GM12864 (cell line): ENCODE measurements at regions not wholly inside any gene's neighbourhood (a gene's known extent, or its start where the extent isn't known, plus 50 kb on each side); places are given as distances from the start of the nearest gene placed in this dataset.

Experiments
- DNase-seq: peaks from one replicate; pipeline ENCODE4 v3.0.0-alpha.2; 2011; ENCODE audit warnings: low read depth
- H3K4me3 ChIP-seq: 2 replicates; pipeline ENCODE4 v1.5.1; 2011; ENCODE audit warnings: mild to moderate bottlenecking, low read depth, low read length, control low read depth
- TF ChIP-seq, protein P1 (sequence below): IDR thresholded peaks from 2 replicates; pipeline ENCODE4 v1.5.1; 2011; ENCODE audit warnings: low read depth, mild to moderate bottlenecking, moderate library complexity, low read length, control low read depth, inconsistent platforms; ENCODE audit errors: missing control alignments

GRCh38 chr12:5192726-5193125 is 149.0 kb downstream of the KCNA5 start:
- no peak for DNase-seq
- H3K4me3 ChIP-seq: no peak overlapping the region
- TF ChIP-seq, protein P1, sequence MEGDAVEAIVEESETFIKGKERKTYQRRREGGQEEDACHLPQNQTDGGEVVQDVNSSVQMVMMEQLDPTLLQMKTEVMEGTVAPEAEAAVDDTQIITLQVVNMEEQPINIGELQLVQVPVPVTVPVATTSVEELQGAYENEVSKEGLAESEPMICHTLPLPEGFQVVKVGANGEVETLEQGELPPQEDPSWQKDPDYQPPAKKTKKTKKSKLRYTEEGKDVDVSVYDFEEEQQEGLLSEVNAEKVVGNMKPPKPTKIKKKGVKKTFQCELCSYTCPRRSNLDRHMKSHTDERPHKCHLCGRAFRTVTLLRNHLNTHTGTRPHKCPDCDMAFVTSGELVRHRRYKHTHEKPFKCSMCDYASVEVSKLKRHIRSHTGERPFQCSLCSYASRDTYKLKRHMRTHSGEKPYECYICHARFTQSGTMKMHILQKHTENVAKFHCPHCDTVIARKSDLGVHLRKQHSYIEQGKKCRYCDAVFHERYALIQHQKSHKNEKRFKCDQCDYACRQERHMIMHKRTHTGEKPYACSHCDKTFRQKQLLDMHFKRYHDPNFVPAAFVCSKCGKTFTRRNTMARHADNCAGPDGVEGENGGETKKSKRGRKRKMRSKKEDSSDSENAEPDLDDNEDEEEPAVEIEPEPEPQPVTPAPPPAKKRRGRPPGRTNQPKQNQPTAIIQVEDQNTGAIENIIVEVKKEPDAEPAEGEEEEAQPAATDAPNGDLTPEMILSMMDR: no peak

DNA sequence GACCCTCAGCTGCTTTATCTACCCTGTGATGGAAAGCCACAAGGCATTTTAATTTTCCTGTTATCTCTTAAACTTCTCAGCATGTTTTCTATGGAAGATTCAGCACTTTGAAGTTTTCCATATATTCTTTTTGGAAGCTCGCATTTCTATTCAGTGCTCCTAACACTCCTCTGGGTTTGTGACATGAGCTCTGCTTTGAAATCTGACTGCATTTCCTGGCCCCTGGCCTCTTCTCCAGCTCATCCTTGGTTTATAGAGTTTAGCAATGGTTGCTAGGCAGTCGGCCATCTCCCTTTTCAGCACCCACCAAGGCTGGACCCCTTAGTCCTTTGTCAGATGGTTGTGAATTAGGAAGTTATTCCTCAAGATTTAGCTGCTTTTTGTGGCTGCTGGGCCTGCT is 150.6 kb downstream of the KCNA5 start:
- DNase-seq: no peak
- TF ChIP-seq, protein P1: no peak
- H3K4me3 ChIP-seq: no peak overlapping the region

- no peak for DNase-seq
- H3K4me3 ChIP-seq: no peak overlapping the region
- TF ChIP-seq, protein P1: no peak
These were observed 151.6 kb downstream of the KCNA5 start for GRCh38 chr12:5195244-5195643.

DNA sequence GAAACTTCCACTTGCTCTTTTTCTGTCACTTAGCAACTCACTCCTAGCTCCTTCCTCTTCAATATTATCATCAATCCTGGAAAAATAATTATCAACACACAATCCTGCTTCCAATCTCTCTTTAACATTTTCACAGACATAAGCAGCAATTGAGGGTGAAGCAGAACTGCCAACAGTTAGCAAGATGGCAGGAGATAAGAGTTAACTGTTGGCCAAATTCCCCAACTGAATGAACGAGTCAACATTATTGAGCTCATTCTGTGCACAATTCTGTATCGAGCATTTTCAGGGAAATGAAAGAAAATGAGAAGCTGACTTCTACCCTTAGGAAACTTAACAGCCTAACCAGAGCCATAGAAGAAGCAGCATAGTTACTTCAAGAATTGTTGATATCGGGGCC is 152.0 kb downstream of the KCNA5 start:
- TF ChIP-seq, protein P1: no peak
- H3K4me3 ChIP-seq: no peak overlapping the region
- DNase-seq: no peak

DNA sequence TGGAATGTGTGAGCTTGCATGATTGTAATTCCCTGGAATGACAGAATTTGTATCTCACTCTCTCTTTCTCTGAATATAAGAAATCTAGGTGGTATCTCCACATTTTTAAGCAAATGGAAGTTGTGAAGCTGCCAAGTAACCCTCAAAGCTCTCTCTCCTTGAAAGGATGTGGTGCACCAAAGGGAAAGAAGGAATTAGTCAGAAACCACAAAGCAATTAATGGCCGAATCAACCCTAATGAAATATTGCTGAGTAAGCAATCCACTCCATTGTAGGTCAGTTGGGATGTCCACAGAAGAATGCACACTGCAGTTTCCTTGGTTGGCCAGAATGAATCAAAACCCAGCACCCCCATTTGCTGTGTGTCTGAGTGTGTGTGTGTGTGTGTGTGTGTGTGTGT is 153.5 kb downstream of the KCNA5 start:
- no peak overlapping the region for H3K4me3 ChIP-seq
- TF ChIP-seq, protein P1: no peak
- no peak for DNase-seq

DNA sequence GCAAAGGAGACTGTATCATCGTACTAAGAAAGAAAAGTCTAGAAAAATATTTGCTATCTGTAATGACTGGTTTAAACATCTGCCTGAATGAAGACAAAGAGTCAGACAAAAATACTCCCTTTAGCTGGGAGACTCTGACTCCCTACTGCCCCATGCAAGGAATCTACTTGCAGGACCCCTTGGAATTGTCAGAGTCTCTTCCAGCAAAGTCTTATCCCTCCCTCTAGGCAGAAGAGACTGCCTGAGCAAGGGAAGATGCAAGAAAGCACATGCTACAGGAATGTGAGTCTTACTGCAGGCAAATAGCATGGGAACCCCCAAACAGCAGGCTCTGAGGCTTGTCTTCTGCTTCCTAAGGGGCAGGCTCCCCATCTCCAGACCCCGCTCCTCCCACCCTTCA is 154.0 kb downstream of the KCNA5 start:
- TF ChIP-seq, protein P1: no peak
- no peak overlapping the region for H3K4me3 ChIP-seq
- DNase-seq: no peak

GRCh38 chr12:5200278-5201087 is 156.8 kb downstream of the KCNA5 start:
- TF ChIP-seq, protein P1: peak; percentile 65
- no peak overlapping the region for H3K4me3 ChIP-seq
- no peak for DNase-seq
